K562 (cell line): ENCODE measurements at regions not wholly inside any gene's neighbourhood (a gene's known extent, or its start where the extent isn't known, plus 50 kb on each side); places are given as distances from the start of the nearest gene placed in this dataset.
"Not testable (repeated sequence)": the region's sequence is repeated elsewhere in the genome, so short reads cannot be mapped to it uniquely, and the experiment has no call there.

Experiments
- ATAC-seq: fragments of 200-7000 bp; cut with Tn5 transposase; 3 replicates; pipeline ENCODE4 v1.9.1; 2020; ENCODE audit warnings: moderate library complexity
- BruUV-seq: library from RNA; stranded (reverse); fragments of 400-500 nt; replicated peaks from 2 replicates; lab custom pipeline; 2021; lab: Mats Ljungman, UMichigan
- CTCF ChIA-PET: fragments of 300-600 bp; formaldehyde crosslinking; extraction: SDS; loops from one replicate; lab custom pipeline; 2021; ENCODE audit warnings: low intra/inter-chr PET ratio; lab: Yijun Ruan, JAX
- POLR2A ChIA-PET: fragments of 300-600, 350-650 bp; sonication (Branson Sonifier 250); formaldehyde crosslinking; extraction: SDS; loops from one replicate; lab custom pipeline; 2021; ENCODE audit warnings: antibody characterized with exemption, inconsistent platforms; lab: Yijun Ruan, JAX
- DNase-seq, 4 experiments: peaks; one replicate each; pipeline versions ENCODE4 v3.0.0 to v3.0.0-alpha.2; 2011 to 2018; ENCODE audit warnings: low spot score in 3 of 4, mixed read lengths in 3 of 4; ENCODE audit errors: extremely low read depth in 1 of 4
- FAIRE-seq: peaks from 2 replicates; lab custom pipeline; 2011; peaks lifted over from hg19 to GRCh38; lab: Jason Lieb, UNC
- H2AFZ ChIP-seq: 2 replicates; pipeline ENCODE4 v1.6.0; 2011; ENCODE audit warnings: low read depth, low read length, control low read depth, inconsistent platforms
- H3K27ac ChIP-seq: fragments of 200-600 bp; 3 replicates; pipeline ENCODE4 v1.8.0; 2011; ENCODE audit warnings: low read depth, mild to moderate bottlenecking, control low read depth, inconsistent platforms, low read length, moderate library complexity, mixed read lengths; ENCODE audit errors: extremely low read depth
- H3K27me3 ChIP-seq, 2 experiments: fragments of 300-600 bp in 1 of 2; 2 replicates in 1 of 2; 3 replicates in 1 of 2; pipeline versions ENCODE4 v1.6.0 to v1.8.0; 2011; ENCODE audit warnings: inconsistent platforms in 2 of 2, low read length in 2 of 2, mild to moderate bottlenecking in 1 of 2, mixed read lengths in 1 of 2, moderate library complexity in 1 of 2; ENCODE audit not compliant: control insufficient read depth in 2 of 2, insufficient read depth in 2 of 2
- H3K36me3 ChIP-seq: fragments of 300-600 bp; 3 replicates; pipeline ENCODE4 v1.8.0; 2011; ENCODE audit warnings: mild to moderate bottlenecking, low read length, inconsistent platforms; ENCODE audit not compliant: control insufficient read depth, insufficient read depth
- H3K4me1 ChIP-seq, 2 experiments: fragments of 200-600 bp in 1 of 2; replicated peaks in 1 of 2; 2 replicates in 1 of 2; 3 replicates in 1 of 2; pipeline versions ENCODE4 v1.5.1 to v1.8.0; 2011; ENCODE audit warnings: inconsistent platforms in 2 of 2, low read length in 2 of 2, mild to moderate bottlenecking in 1 of 2, mixed read lengths in 1 of 2, moderate library complexity in 1 of 2; ENCODE audit not compliant: control insufficient read depth in 2 of 2, insufficient read depth in 2 of 2
- H3K4me2 ChIP-seq: 2 replicates; pipeline ENCODE4 v1.6.1; 2011; ENCODE audit warnings: low read length, control low read depth, inconsistent platforms, mixed read lengths; ENCODE audit not compliant: insufficient read depth
- H3K4me3 ChIP-seq: fragments of 200-600 bp; sonication (generic), shearing (Covaris generic); 2 replicates; pipeline ENCODE4 v1.5.1; 2016; ENCODE audit warnings: control low read depth, inconsistent platforms
- H3K79me2 ChIP-seq: fragments of 200-600 bp; 3 replicates; pipeline ENCODE4 v1.8.0; 2011; ENCODE audit warnings: low read length, inconsistent platforms; ENCODE audit not compliant: control insufficient read depth, insufficient read depth
- H3K9ac ChIP-seq, 2 experiments: 2 replicates each; pipeline versions ENCODE4 v1.6.0 to v1.6.1; 2011; ENCODE audit warnings: low read depth in 2 of 2, low read length in 2 of 2, control low read depth in 1 of 2, inconsistent platforms in 1 of 2, mild to moderate bottlenecking in 1 of 2, mixed read lengths in 1 of 2; ENCODE audit not compliant: insufficient read depth in 1 of 2
- H3K9me1 ChIP-seq: one replicate; pipeline ENCODE4 v1.6.0; 2011; ENCODE audit warnings: inconsistent platforms, mild to moderate bottlenecking, low read length, moderate library complexity; ENCODE audit not compliant: control insufficient read depth, insufficient read depth
- H3K9me3 ChIP-seq: replicated peaks from 2 replicates; pipeline ENCODE4 v1.5.1; 2011; ENCODE audit warnings: low read depth, low read length, inconsistent platforms; ENCODE audit not compliant: control insufficient read depth, insufficient read depth
- H4K20me1 ChIP-seq: replicated peaks from 2 replicates; pipeline ENCODE4 v1.6.1; 2011; ENCODE audit warnings: low read length, inconsistent platforms, mixed read lengths; ENCODE audit not compliant: control insufficient read depth, insufficient read depth
- FOXJ2 ChIP-seq: fragments of 200-800 bp; sonication (Bioruptor generic); IDR thresholded peaks from 2 replicates; pipeline ENCODE4 v1.6.1; 2016; ENCODE audit warnings: missing genetic modification characterization, missing compliant biosample characterization
- MTA2 ChIP-seq: fragments of 450-650 bp; IDR thresholded peaks from 2 replicates; pipeline ENCODE4 v1.6.1; 2016; ENCODE audit warnings: low read depth
- WGBS: fragments of 100-300 bp; shearing (Covaris generic); methylation state at CpG from one replicate; pipeline ENCODE4 v1.1.6; 2016; ENCODE audit warnings: low coverage, mixed read lengths; ENCODE audit not compliant: insufficient coverage; ENCODE audit errors: missing lambda C conversion rate; 5-methylcytosine and 5-hydroxymethylcytosine counted together
- in situ Hi-C: fragments of 300-500 bp; cut with MboI; formaldehyde crosslinking; loops from 4 replicates; pipeline ENCODE4 v1.15.0; 2018; ENCODE audit warnings: inconsistent platforms, mixed read lengths
- intact Hi-C: fragments of 100-400 bp; cut with micrococcal nuclease; formaldehyde crosslinking; loops from 2 replicates; pipeline ENCODE4 v1.14.2; 2022
- TF ChIP-seq, protein P1 (sequence below), 2 experiments: IDR thresholded peaks in 1 of 2; conservative IDR thresholded peaks in 1 of 2; 2 replicates each; pipeline ENCODE4 v1.6.1; 2016; ENCODE audit warnings: low read depth in 2 of 2, mild to moderate bottlenecking in 1 of 2, missing compliant biosample characterization in 1 of 2, missing genetic modification characterization in 1 of 2, moderate library complexity in 1 of 2
- TF ChIP-seq, protein P2 (sequence below), 2 experiments: fragments of 450-650 bp; IDR thresholded peaks; 2 replicates each; pipeline ENCODE4 v1.6.1; 2018; ENCODE audit warnings: mild to moderate bottlenecking in 2 of 2, low read depth in 1 of 2; ENCODE audit not compliant: partially characterized antibody in 2 of 2

- Histone ChIP-seq H3K4me3 (no peak overlapping the region), H3K9me1 (no peaks in the 10 kb centered on the region), H3K4me2 (no peak overlapping the region), H3K27ac (no peak overlapping the region), H2AFZ (no peak overlapping the region), H3K9ac (no peak overlapping the region), H3K36me3 (no peaks in the 10 kb centered on the region), H4K20me1 (no peaks in the 10 kb centered on the region), H3K9me3 (no peaks in the 10 kb centered on the region), H3K4me1 (peaks cover 0 to 5% of the 10 kb centered on the region in 2 experiments; a peak in 3 of 5 replicates), H3K79me2 (no peaks in the 10 kb centered on the region), H3K27me3 (no peaks in the 10 kb centered on the region)
- DNase-seq (no peak), ATAC-seq (no peak), FAIRE-seq (no peak)
- in situ Hi-C loops (no loop called here), intact Hi-C loops (no loop called here)
- ChIA-PET CTCF (no interaction called here), POLR2A (no interaction called here)
- WGBS, result 54% methylated on average over 4 of the region's 4 CpGs
- BruUV-seq, result no TSS peak
- TF ChIP-seq FOXJ2 (tag), result no peak
Observed at GRCh38 chr9:87406543-87407166, 91.0 kb upstream of the DAPK1 start.

GRCh38 chr9:87410047-87411005 is 87.3 kb upstream of the DAPK1 start:
- FAIRE-seq (peak; percentile 83), ATAC-seq (peak; percentile 93), DNase-seq (peak; percentile 25 to 74 (median 42))
- BruUV-seq, H3K79me2 ChIP-seq, H3K27me3 ChIP-seq, H4K20me1 ChIP-seq, H3K36me3 ChIP-seq, in situ Hi-C loops, CTCF ChIA-PET, H3K9me3 ChIP-seq, H3K9me1 ChIP-seq, H3K4me1 ChIP-seq: not testable (repeated sequence)
- WGBS, result 2% methylated on average over 13 of the region's 16 CpGs
- Histone ChIP-seq H3K9ac (peak overlapping the region in 1 of 2 experiments; percentile 63; a peak in 2 of 4 replicates), H2AFZ (peak overlapping the region; percentile 72; the same call in 1 of the 2 replicates), H3K4me3 (0 out of 2 replicates have a peak overlapping the region, but pooled peaks have one; percentile 8), H3K27ac (peak overlapping the region; percentile 90), H3K4me2 (peak overlapping the region; percentile 69)
- POLR2A ChIA-PET, result interaction anchor here (0.9 kb wide), 1 partner anchor 16 kb away, joined by 4 read pairs; no protein-coding TSS in a partner anchor
- intact Hi-C loops, result loop anchor here (5.0 kb wide), 1 partner anchor 107 kb away; no protein-coding TSS in a partner anchor
- TF ChIP-seq MTA2, result peak; percentile 65
- TF ChIP-seq, protein P1, sequence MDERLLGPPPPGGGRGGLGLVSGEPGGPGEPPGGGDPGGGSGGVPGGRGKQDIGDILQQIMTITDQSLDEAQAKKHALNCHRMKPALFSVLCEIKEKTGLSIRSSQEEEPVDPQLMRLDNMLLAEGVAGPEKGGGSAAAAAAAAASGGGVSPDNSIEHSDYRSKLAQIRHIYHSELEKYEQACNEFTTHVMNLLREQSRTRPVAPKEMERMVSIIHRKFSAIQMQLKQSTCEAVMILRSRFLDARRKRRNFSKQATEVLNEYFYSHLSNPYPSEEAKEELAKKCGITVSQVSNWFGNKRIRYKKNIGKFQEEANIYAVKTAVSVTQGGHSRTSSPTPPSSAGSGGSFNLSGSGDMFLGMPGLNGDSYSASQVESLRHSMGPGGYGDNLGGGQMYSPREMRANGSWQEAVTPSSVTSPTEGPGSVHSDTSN (CRISPR knock-in tag; IDR thresholded peaks at IDR 0.05; ENCODE audit: low read depth), result not testable (repeated sequence)
- TF ChIP-seq, protein P1 (tag; conservative IDR thresholded peaks at IDR 0.05; ENCODE audit: low read depth), result 0 out of 2 replicates have a peak, but pooled peaks have one; percentile 30
- TF ChIP-seq, protein P2, sequence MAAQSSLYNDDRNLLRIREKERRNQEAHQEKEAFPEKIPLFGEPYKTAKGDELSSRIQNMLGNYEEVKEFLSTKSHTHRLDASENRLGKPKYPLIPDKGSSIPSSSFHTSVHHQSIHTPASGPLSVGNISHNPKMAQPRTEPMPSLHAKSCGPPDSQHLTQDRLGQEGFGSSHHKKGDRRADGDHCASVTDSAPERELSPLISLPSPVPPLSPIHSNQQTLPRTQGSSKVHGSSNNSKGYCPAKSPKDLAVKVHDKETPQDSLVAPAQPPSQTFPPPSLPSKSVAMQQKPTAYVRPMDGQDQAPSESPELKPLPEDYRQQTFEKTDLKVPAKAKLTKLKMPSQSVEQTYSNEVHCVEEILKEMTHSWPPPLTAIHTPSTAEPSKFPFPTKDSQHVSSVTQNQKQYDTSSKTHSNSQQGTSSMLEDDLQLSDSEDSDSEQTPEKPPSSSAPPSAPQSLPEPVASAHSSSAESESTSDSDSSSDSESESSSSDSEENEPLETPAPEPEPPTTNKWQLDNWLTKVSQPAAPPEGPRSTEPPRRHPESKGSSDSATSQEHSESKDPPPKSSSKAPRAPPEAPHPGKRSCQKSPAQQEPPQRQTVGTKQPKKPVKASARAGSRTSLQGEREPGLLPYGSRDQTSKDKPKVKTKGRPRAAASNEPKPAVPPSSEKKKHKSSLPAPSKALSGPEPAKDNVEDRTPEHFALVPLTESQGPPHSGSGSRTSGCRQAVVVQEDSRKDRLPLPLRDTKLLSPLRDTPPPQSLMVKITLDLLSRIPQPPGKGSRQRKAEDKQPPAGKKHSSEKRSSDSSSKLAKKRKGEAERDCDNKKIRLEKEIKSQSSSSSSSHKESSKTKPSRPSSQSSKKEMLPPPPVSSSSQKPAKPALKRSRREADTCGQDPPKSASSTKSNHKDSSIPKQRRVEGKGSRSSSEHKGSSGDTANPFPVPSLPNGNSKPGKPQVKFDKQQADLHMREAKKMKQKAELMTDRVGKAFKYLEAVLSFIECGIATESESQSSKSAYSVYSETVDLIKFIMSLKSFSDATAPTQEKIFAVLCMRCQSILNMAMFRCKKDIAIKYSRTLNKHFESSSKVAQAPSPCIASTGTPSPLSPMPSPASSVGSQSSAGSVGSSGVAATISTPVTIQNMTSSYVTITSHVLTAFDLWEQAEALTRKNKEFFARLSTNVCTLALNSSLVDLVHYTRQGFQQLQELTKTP (IDR thresholded peaks at IDR 0.05; ENCODE audit: low read depth in 1 of 2, partially characterized antibody in 2 of 2), result peak in 1 of 2 experiments; percentile 17
